ENCODE measurements at regions not wholly inside any gene's neighbourhood (a gene's known extent, or its start where the extent isn't known, plus 50 kb on each side); places are given as distances from the start of the nearest gene placed in this dataset.

GRCh38 chr6:167709196-167709595, 117.5 kb upstream of the AFDN start:
- TF ChIP-seq CHD4 (IDR thresholded peaks at IDR 0.05; ENCODE audit: borderline replicate concordance) (no peak), CTCF (IDR thresholded peaks at IDR 0.05) (no peak), RAD21 (conservative IDR thresholded peaks at IDR 0.05 in 1 of 2, IDR thresholded peaks at IDR 0.05 in 1 of 2) (no peak), CHD2 (IDR thresholded peaks at IDR 0.05; ENCODE audit: low read length, partially characterized antibody) (no peak), POLR2A (IDR thresholded peaks at IDR 0.05; ENCODE audit: low read length) (no peak), EP300 (IDR thresholded peaks at IDR 0.05) (no peak), USF2 (IDR thresholded peaks at IDR 0.05) (no peak), MYC (IDR thresholded peaks at IDR 0.05; ENCODE audit: borderline replicate concordance, low read length) (no peak)
